ENCODE measurements at regions not wholly inside any gene's neighbourhood (a gene's known extent, or its start where the extent isn't known, plus 50 kb on each side); places are given as distances from the start of the nearest gene placed in this dataset.

- intact Hi-C loops (cut with DNase I): no loop called here
Observed at GRCh38 chr13:59463023-59463422, 700.7 kb downstream of the DIAPH3 start.

GRCh38 chr13:59464926-59465325, 698.8 kb downstream of the DIAPH3 start:
- intact Hi-C loops (cut with DNase I): no loop called here
- no peak for TF ChIP-seq CTCF (IDR thresholded peaks at IDR 0.05)
- 67 to 69% (median 67%) methylated on average over 4 of the region's 4 CpGs for WGBS, 3 donors

More at GRCh38 chr13:59463023-59463422, 700.7 kb downstream of the DIAPH3 start:
- TF ChIP-seq CTCF (IDR thresholded peaks at IDR 0.05): no peak
- H3K27me3 ChIP-seq (ENCODE audit: insufficient read depth in 3 of 3, low read length in 2 of 3): no peaks in the 10 kb centered on the region
- DNase-seq (no peak), ATAC-seq (no peak)
- no peak overlapping the region for H3K27ac ChIP-seq
- no peaks in the 10 kb centered on the region for H3K9me3 ChIP-seq
- WGBS, 3 donors: 91 to 92% (median 91%) methylated on average over 3 of the region's 3 CpGs
- H3K4me3 ChIP-seq: no peak overlapping the region
- H3K36me3 ChIP-seq (ENCODE audit: insufficient read depth in 1 of 2, low read depth in 1 of 2): no peaks in the 10 kb centered on the region
- H3K4me1 ChIP-seq: no peaks in the 10 kb centered on the region

GRCh38 chr13:59468396-59468795, 695.3 kb downstream of the DIAPH3 start:
- 48 to 95% (median 94%) methylated on average over 2 of the region's 2 CpGs for WGBS, 3 donors
- Histone ChIP-seq H3K4me1 (no peaks in the 10 kb centered on the region), H3K36me3 (ENCODE audit: insufficient read depth in 1 of 2, low read depth in 1 of 2) (no peaks in the 10 kb centered on the region), H3K9me3 (no peaks in the 10 kb centered on the region), H3K27me3 (ENCODE audit: insufficient read depth in 3 of 3, low read length in 2 of 3) (no peaks in the 10 kb centered on the region), H3K27ac (no peak overlapping the region), H3K4me3 (no peak overlapping the region)
- ATAC-seq (no peak), DNase-seq (no peak)
- intact Hi-C loops (cut with DNase I): no loop called here
- no peak for TF ChIP-seq CTCF (IDR thresholded peaks at IDR 0.05)

More at GRCh38 chr13:59464926-59465325, 698.8 kb downstream of the DIAPH3 start:
- no peak overlapping the region for H3K4me3 ChIP-seq
- H3K36me3 ChIP-seq (ENCODE audit: insufficient read depth in 1 of 2, low read depth in 1 of 2): no peaks in the 10 kb centered on the region
- DNase-seq: no peak
- no peaks in the 10 kb centered on the region for H3K9me3 ChIP-seq
- no peaks in the 10 kb centered on the region for H3K4me1 ChIP-seq
- H3K27me3 ChIP-seq (ENCODE audit: insufficient read depth in 3 of 3, low read length in 2 of 3): no peaks in the 10 kb centered on the region
- H3K27ac ChIP-seq: no peak overlapping the region
- no peak for ATAC-seq

GRCh38 chr13:59471106-59471505, 692.6 kb downstream of the DIAPH3 start:
- no peaks in the 10 kb centered on the region for H3K36me3 ChIP-seq (ENCODE audit: insufficient read depth in 1 of 2, low read depth in 1 of 2)
- H3K27me3 ChIP-seq (ENCODE audit: insufficient read depth in 3 of 3, low read length in 2 of 3): no peaks in the 10 kb centered on the region
- H3K27ac ChIP-seq: no peak overlapping the region
- TF ChIP-seq CTCF (IDR thresholded peaks at IDR 0.05): no peak
- WGBS, 3 donors: 52 to 98% (median 95%) methylated on average over 1 of the region's 1 CpG
- H3K9me3 ChIP-seq: no peaks in the 10 kb centered on the region
- H3K4me3 ChIP-seq: no peak overlapping the region
- no peaks in the 10 kb centered on the region for H3K4me1 ChIP-seq
- no peak for DNase-seq
- intact Hi-C loops (cut with DNase I): no loop called here
- no peak for ATAC-seq

- Histone ChIP-seq H3K27ac (no peak overlapping the region), H3K9me3 (no peaks in the 10 kb centered on the region), H3K4me1 (no peaks in the 10 kb centered on the region), H3K27me3 (ENCODE audit: insufficient read depth in 3 of 3, low read length in 2 of 3) (no peaks in the 10 kb centered on the region), H3K4me3 (no peak overlapping the region), H3K36me3 (ENCODE audit: insufficient read depth in 1 of 2, low read depth in 1 of 2) (no peaks in the 10 kb centered on the region)
- intact Hi-C loops (cut with DNase I): no loop called here
- TF ChIP-seq CTCF (IDR thresholded peaks at IDR 0.05): no peak
- DNase-seq (no peak), ATAC-seq (no peak)
Observed at GRCh38 chr13:59472134-59472533, 691.6 kb downstream of the DIAPH3 start.

Measured in psoas muscle (tissue), 7 donors.